ENCODE measurements at regions not wholly inside any gene's neighbourhood (a gene's known extent, or its start where the extent isn't known, plus 50 kb on each side); places are given as distances from the start of the nearest gene placed in this dataset.

DNA sequence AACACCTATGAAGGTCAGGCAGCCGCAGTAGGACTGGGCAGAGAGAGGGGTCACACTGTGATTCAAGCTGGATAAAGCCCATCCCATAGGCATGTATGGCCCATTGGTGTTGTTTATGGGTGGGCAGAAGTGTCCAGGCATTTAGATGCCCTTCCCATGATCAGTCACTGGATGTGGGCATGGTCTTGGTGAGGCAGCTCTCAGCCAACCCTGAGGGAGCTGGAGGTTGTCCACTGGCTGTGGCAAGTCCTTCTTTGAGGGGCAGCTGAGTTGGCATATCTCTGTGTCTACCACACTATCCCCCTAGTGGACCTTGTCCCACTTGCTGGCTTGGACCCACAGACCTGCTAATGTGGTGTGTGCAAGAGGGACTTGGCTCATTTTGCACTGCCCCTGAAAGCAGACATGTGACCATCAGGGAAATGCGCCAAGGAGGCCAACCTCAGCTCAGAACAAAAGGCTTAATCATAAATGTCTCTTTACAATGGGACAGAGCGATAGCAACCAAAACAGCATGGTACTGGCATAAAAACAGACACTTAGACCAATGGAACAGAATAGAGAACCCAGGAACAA lies 82.0 kb downstream of the TMEM17 start:
- Histone ChIP-seq H3K36me3 (ENCODE audit: control insufficient read depth in 2 of 2, insufficient read depth in 1 of 2, low read length in 2 of 2) (no peaks in the 10 kb centered on the region), H3K4me1 (ENCODE audit: control insufficient read depth, insufficient read depth, low read length) (no peaks in the 10 kb centered on the region), H3K4me3 (ENCODE audit: low read depth, low read length) (no peak overlapping the region), H3K9me3 (ENCODE audit: control insufficient read depth, insufficient read depth, low read depth, low read length) (no peaks in the 10 kb centered on the region), H3K27ac (ENCODE audit: extremely low read depth, low read depth, low read length) (no peak overlapping the region)
- CTCF ChIA-PET: no interaction called here
- TF ChIP-seq ZNF140 (tag by site-specific recombination; IDR thresholded peaks at IDR 0.05) (no peak), ZNF146 (tag by site-specific recombination; IDR thresholded peaks at IDR 0.05) (no peak), ZNF830 (tag by site-specific recombination; IDR thresholded peaks at IDR 0.05; ENCODE audit: low read depth) (no peak), ZEB2 (tag by site-specific recombination; IDR thresholded peaks at IDR 0.05) (no peak), GFI1B (tag by site-specific recombination; IDR thresholded peaks at IDR 0.05) (no peak)
- POLR2A ChIA-PET: no interaction called here

DNA sequence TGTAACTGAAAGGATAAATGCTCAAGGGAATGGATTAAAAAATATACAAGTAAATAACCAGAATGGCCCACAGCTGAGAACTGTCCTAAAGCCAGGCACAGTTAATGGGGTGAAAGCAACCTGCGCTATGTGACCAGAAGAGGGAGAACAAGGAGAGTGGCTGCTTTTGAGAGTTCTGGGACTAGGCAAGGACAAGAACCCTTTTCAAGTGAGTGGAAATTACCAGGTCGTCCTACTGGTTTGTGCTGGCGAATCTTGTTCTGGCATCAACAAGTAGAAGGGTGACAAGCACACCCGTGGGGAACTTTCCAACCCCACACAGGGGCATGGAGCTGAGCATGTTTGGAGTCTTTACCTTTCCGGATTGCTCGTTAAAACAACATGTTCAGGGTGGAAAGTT lies 82.8 kb downstream of the TMEM17 start:
- ChIA-PET POLR2A (no interaction called here), CTCF (no interaction called here)

More for the DNA sequence above, 82.8 kb downstream of the TMEM17 start:
- H3K9me3 ChIP-seq (ENCODE audit: control insufficient read depth, insufficient read depth, low read depth, low read length): no peaks in the 10 kb centered on the region
- H3K27ac ChIP-seq (ENCODE audit: extremely low read depth, low read depth, low read length): no peak overlapping the region
- no peaks in the 10 kb centered on the region for H3K36me3 ChIP-seq (ENCODE audit: control insufficient read depth in 2 of 2, insufficient read depth in 1 of 2, low read length in 2 of 2)
- H3K4me3 ChIP-seq (ENCODE audit: low read depth, low read length): no peak overlapping the region
- TF ChIP-seq, protein P1, sequence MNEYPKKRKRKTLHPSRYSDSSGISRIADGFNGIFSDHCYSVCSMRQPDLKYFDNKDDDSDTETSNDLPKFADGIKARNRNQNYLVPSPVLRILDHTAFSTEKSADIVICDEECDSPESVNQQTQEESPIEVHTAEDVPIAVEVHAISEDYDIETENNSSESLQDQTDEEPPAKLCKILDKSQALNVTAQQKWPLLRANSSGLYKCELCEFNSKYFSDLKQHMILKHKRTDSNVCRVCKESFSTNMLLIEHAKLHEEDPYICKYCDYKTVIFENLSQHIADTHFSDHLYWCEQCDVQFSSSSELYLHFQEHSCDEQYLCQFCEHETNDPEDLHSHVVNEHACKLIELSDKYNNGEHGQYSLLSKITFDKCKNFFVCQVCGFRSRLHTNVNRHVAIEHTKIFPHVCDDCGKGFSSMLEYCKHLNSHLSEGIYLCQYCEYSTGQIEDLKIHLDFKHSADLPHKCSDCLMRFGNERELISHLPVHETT (tag by site-specific recombination; IDR thresholded peaks at IDR 0.05): no peak
- TF ChIP-seq, protein P2, sequence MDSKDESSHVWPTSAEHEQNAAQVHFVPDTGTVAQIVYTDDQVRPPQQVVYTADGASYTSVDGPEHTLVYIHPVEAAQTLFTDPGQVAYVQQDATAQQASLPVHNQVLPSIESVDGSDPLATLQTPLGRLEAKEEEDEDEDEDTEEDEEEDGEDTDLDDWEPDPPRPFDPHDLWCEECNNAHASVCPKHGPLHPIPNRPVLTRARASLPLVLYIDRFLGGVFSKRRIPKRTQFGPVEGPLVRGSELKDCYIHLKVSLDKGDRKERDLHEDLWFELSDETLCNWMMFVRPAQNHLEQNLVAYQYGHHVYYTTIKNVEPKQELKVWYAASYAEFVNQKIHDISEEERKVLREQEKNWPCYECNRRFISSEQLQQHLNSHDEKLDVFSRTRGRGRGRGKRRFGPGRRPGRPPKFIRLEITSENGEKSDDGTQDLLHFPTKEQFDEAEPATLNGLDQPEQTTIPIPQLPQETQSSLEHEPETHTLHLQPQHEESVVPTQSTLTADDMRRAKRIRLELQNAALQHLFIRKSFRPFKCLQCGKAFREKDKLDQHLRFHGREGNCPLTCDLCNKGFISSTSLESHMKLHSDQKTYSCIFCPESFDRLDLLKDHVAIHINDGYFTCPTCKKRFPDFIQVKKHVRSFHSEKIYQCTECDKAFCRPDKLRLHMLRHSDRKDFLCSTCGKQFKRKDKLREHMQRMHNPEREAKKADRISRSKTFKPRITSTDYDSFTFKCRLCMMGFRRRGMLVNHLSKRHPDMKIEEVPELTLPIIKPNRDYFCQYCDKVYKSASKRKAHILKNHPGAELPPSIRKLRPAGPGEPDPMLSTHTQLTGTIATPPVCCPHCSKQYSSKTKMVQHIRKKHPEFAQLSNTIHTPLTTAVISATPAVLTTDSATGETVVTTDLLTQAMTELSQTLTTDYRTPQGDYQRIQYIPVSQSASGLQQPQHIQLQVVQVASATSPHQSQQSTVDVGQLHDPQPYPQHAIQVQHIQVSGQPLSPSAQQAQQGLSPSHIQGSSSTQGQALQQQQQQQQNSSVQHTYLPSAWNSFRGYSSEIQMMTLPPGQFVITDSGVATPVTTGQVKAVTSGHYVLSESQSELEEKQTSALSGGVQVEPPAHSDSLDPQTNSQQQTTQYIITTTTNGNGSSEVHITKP (tag by site-specific recombination; IDR thresholded peaks at IDR 0.05): no peak
- no peak for TF ChIP-seq ZNF473 (tag by site-specific recombination; IDR thresholded peaks at IDR 0.05)
- TF ChIP-seq ZBTB17 (tag by site-specific recombination; IDR thresholded peaks at IDR 0.05): no peak
- no peak for TF ChIP-seq ZBTB20 (tag by site-specific recombination; IDR thresholded peaks at IDR 0.05)
- TF ChIP-seq, protein P3, sequence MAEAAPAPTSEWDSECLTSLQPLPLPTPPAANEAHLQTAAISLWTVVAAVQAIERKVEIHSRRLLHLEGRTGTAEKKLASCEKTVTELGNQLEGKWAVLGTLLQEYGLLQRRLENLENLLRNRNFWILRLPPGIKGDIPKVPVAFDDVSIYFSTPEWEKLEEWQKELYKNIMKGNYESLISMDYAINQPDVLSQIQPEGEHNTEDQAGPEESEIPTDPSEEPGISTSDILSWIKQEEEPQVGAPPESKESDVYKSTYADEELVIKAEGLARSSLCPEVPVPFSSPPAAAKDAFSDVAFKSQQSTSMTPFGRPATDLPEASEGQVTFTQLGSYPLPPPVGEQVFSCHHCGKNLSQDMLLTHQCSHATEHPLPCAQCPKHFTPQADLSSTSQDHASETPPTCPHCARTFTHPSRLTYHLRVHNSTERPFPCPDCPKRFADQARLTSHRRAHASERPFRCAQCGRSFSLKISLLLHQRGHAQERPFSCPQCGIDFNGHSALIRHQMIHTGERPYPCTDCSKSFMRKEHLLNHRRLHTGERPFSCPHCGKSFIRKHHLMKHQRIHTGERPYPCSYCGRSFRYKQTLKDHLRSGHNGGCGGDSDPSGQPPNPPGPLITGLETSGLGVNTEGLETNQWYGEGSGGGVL (tag by site-specific recombination; IDR thresholded peaks at IDR 0.05): no peak
- TF ChIP-seq, protein P4, sequence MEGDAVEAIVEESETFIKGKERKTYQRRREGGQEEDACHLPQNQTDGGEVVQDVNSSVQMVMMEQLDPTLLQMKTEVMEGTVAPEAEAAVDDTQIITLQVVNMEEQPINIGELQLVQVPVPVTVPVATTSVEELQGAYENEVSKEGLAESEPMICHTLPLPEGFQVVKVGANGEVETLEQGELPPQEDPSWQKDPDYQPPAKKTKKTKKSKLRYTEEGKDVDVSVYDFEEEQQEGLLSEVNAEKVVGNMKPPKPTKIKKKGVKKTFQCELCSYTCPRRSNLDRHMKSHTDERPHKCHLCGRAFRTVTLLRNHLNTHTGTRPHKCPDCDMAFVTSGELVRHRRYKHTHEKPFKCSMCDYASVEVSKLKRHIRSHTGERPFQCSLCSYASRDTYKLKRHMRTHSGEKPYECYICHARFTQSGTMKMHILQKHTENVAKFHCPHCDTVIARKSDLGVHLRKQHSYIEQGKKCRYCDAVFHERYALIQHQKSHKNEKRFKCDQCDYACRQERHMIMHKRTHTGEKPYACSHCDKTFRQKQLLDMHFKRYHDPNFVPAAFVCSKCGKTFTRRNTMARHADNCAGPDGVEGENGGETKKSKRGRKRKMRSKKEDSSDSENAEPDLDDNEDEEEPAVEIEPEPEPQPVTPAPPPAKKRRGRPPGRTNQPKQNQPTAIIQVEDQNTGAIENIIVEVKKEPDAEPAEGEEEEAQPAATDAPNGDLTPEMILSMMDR (tag by site-specific recombination; IDR thresholded peaks at IDR 0.05): peak; percentile 30; the same call in 1 of the 2 replicates
- no peaks in the 10 kb centered on the region for H3K4me1 ChIP-seq (ENCODE audit: control insufficient read depth, insufficient read depth, low read length)

All from HEK293 (cell line).